Astrocyte (in vitro differentiated cells and primary cell): ENCODE measurements at regions not wholly inside any gene's neighbourhood (a gene's known extent, or its start where the extent isn't known, plus 50 kb on each side); places are given as distances from the start of the nearest gene placed in this dataset.
A peak's percentile ranks its signal among the peaks of the same experiment; 100 is the strongest.

ENCODE experiments used
- DNase-seq: peaks from one replicate; pipeline ENCODE4 v3.0.0-alpha.2; 2010; ENCODE audit warnings: low read depth
- FAIRE-seq: peaks from 2 replicates; lab custom pipeline; 2011; peaks lifted over from hg19 to GRCh38; lab: Jason Lieb, UNC
- H2AFZ ChIP-seq: 2 replicates; pipeline ENCODE4 v1.6.0; 2012; ENCODE audit warnings: low read depth, low read length, inconsistent platforms
- H3K27ac ChIP-seq: 2 replicates; pipeline ENCODE4 v1.5.1; 2011; ENCODE audit warnings: low read depth, low read length, inconsistent platforms
- H3K27me3 ChIP-seq: 2 replicates; pipeline ENCODE4 v1.6.0; 2011; ENCODE audit warnings: low read length, inconsistent platforms; ENCODE audit not compliant: insufficient read depth
- H3K36me3 ChIP-seq: 2 replicates; pipeline ENCODE4 v1.5.1; 2011; ENCODE audit warnings: low read length, inconsistent platforms; ENCODE audit not compliant: insufficient read depth
- H3K4me1 ChIP-seq: 2 replicates; pipeline ENCODE4 v1.5.1; 2011; ENCODE audit warnings: low read length, inconsistent platforms; ENCODE audit not compliant: insufficient read depth
- H3K4me2 ChIP-seq: 2 replicates; pipeline ENCODE4 v1.6.0; 2012; ENCODE audit warnings: low read length, inconsistent platforms
- H3K4me3 ChIP-seq: 2 replicates; pipeline ENCODE4 v1.5.1; 2011; ENCODE audit warnings: low read depth, mild to moderate bottlenecking, low read length, inconsistent platforms; ENCODE audit not compliant: insufficient read depth
- H3K79me2 ChIP-seq: 2 replicates; pipeline ENCODE4 v1.6.0; 2012; ENCODE audit warnings: mild to moderate bottlenecking, low read length, inconsistent platforms; ENCODE audit not compliant: insufficient read depth
- H3K9ac ChIP-seq: 2 replicates; pipeline ENCODE4 v1.6.0; 2012; ENCODE audit warnings: mild to moderate bottlenecking, low read length, inconsistent platforms
- H3K9me3 ChIP-seq: 2 replicates; pipeline ENCODE4 v1.5.1; 2012; ENCODE audit warnings: low read depth, mild to moderate bottlenecking, low read length, inconsistent platforms; ENCODE audit not compliant: insufficient read depth
- H4K20me1 ChIP-seq: 2 replicates; pipeline ENCODE4 v1.6.0; 2012; ENCODE audit warnings: low read length, inconsistent platforms; ENCODE audit not compliant: insufficient read depth
- H3K27ac Mint-ChIP-seq: one replicate; pipeline ENCODE4 v1.8.0; 2021; ENCODE audit warnings: mild to moderate bottlenecking, mixed read lengths; ENCODE audit not compliant: unreplicated experiment
- H3K27me3 Mint-ChIP-seq: one replicate; pipeline ENCODE4 v1.8.0; 2021; ENCODE audit warnings: low read depth, mixed read lengths; ENCODE audit not compliant: unreplicated experiment
- H3K36me3 Mint-ChIP-seq: one replicate; pipeline ENCODE4 v1.8.0; 2021; ENCODE audit warnings: low read depth, mixed read lengths; ENCODE audit not compliant: unreplicated experiment
- H3K4me1 Mint-ChIP-seq: one replicate; pipeline ENCODE4 v1.8.0; 2021; ENCODE audit warnings: low read depth, mixed read lengths; ENCODE audit not compliant: unreplicated experiment
- H3K4me3 Mint-ChIP-seq: one replicate; pipeline ENCODE4 v1.8.0; 2021; ENCODE audit warnings: mild to moderate bottlenecking, moderate library complexity, mixed read lengths; ENCODE audit not compliant: unreplicated experiment
- H3K9me3 Mint-ChIP-seq: one replicate; pipeline ENCODE4 v1.8.0; 2021; ENCODE audit warnings: mild to moderate bottlenecking, mixed read lengths; ENCODE audit not compliant: unreplicated experiment
- EZH2 ChIP-seq: IDR thresholded peaks from 2 replicates; pipeline ENCODE4 v1.6.1; 2012; ENCODE audit warnings: mild to moderate bottlenecking, low read length, inconsistent platforms; ENCODE audit not compliant: insufficient read depth
- TF ChIP-seq, protein P1 (sequence below): IDR thresholded peaks from 2 replicates; pipeline ENCODE4 v1.5.1; 2011; ENCODE audit warnings: low read depth, mild to moderate bottlenecking, inconsistent platforms, low read length, moderate library complexity; ENCODE audit not compliant: insufficient read depth

GRCh38 chr6:66930559-66931290, 1223.7 kb upstream of the EYS start:
- Histone ChIP-seq H3K27ac (peak overlapping the region; percentile 35), H3K9ac (no peak overlapping the region), H3K4me1 (no peaks in the 10 kb centered on the region), H2AFZ (no peak overlapping the region), H3K4me3 (no peak overlapping the region), H3K9me3 (no peaks in the 10 kb centered on the region), H3K79me2 (no peaks in the 10 kb centered on the region), H3K4me2 (peak overlapping the region; percentile 40), H3K36me3 (no peaks in the 10 kb centered on the region), H3K27me3 (no peaks in the 10 kb centered on the region), H4K20me1 (no peaks in the 10 kb centered on the region)
- DNase-seq (peak; percentile 59), FAIRE-seq (no peak)
- no peak overlapping the region for H3K4me3 Mint-ChIP-seq
- H3K27ac Mint-ChIP-seq = peak overlapping the region; percentile 75
- H3K4me1 Mint-ChIP-seq = peaks cover 6% of the 10 kb centered on the region
- TF ChIP-seq, protein P1, sequence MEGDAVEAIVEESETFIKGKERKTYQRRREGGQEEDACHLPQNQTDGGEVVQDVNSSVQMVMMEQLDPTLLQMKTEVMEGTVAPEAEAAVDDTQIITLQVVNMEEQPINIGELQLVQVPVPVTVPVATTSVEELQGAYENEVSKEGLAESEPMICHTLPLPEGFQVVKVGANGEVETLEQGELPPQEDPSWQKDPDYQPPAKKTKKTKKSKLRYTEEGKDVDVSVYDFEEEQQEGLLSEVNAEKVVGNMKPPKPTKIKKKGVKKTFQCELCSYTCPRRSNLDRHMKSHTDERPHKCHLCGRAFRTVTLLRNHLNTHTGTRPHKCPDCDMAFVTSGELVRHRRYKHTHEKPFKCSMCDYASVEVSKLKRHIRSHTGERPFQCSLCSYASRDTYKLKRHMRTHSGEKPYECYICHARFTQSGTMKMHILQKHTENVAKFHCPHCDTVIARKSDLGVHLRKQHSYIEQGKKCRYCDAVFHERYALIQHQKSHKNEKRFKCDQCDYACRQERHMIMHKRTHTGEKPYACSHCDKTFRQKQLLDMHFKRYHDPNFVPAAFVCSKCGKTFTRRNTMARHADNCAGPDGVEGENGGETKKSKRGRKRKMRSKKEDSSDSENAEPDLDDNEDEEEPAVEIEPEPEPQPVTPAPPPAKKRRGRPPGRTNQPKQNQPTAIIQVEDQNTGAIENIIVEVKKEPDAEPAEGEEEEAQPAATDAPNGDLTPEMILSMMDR = no peak
- no peak for TF ChIP-seq EZH2
- no peaks in the 10 kb centered on the region for H3K27me3 Mint-ChIP-seq
- peaks cover 11% of the 10 kb centered on the region for H3K9me3 Mint-ChIP-seq
- H3K36me3 Mint-ChIP-seq = no peaks in the 10 kb centered on the region

GRCh38 chr6:66926060-66926459, 1219.0 kb upstream of the EYS start:
- Histone ChIP-seq H3K4me3 (no peak overlapping the region), H3K27me3 (no peaks in the 10 kb centered on the region), H3K36me3 (no peaks in the 10 kb centered on the region), H2AFZ (no peak overlapping the region), H3K79me2 (no peaks in the 10 kb centered on the region), H3K4me1 (no peaks in the 10 kb centered on the region), H3K4me2 (no peak overlapping the region), H3K27ac (no peak overlapping the region), H3K9ac (no peak overlapping the region), H3K9me3 (no peaks in the 10 kb centered on the region), H4K20me1 (no peaks in the 10 kb centered on the region)
- H3K27me3 Mint-ChIP-seq = no peaks in the 10 kb centered on the region
- no peak for TF ChIP-seq EZH2
- TF ChIP-seq, protein P1 = peak; percentile 30
- peaks cover 6% of the 10 kb centered on the region for H3K4me1 Mint-ChIP-seq
- H3K9me3 Mint-ChIP-seq = peaks cover 21% of the 10 kb centered on the region
- no peak overlapping the region for H3K4me3 Mint-ChIP-seq
- H3K36me3 Mint-ChIP-seq = no peaks in the 10 kb centered on the region
- no peak overlapping the region for H3K27ac Mint-ChIP-seq
- DNase-seq = peak; percentile 2
- FAIRE-seq = no peak

- Histone ChIP-seq H3K4me1 (no peaks in the 10 kb centered on the region), H3K36me3 (no peaks in the 10 kb centered on the region), H3K4me2 (no peak overlapping the region), H3K27me3 (no peaks in the 10 kb centered on the region), H2AFZ (no peak overlapping the region), H3K9me3 (no peaks in the 10 kb centered on the region), H4K20me1 (no peaks in the 10 kb centered on the region), H3K9ac (no peak overlapping the region), H3K79me2 (no peaks in the 10 kb centered on the region), H3K4me3 (no peak overlapping the region), H3K27ac (no peak overlapping the region)
- TF ChIP-seq, protein P1 = no peak
- no peak for TF ChIP-seq EZH2
- Mint-ChIP-seq H3K36me3 (no peaks in the 10 kb centered on the region), H3K27me3 (no peaks in the 10 kb centered on the region), H3K4me3 (no peak overlapping the region), H3K9me3 (no peaks in the 10 kb centered on the region), H3K4me1 (peaks cover 2% of the 10 kb centered on the region), H3K27ac (no peak overlapping the region)
- FAIRE-seq (no peak), DNase-seq (no peak)
Observed at GRCh38 chr6:66913657-66914056, 1206.6 kb upstream of the EYS start.
